ENCODE measurements at regions not wholly inside any gene's neighbourhood (a gene's known extent, or its start where the extent isn't known, plus 50 kb on each side); places are given as distances from the start of the nearest gene placed in this dataset.

- 80% methylated on average over 4 of the region's 4 CpGs for WGBS (ENCODE audit: insufficient coverage)
- Histone ChIP-seq H3K27ac (ENCODE audit: low read depth in 1 of 2, low read length in 2 of 2) (no peak overlapping the region), H4K20me1 (ENCODE audit: insufficient read depth, low read length) (no peaks in the 10 kb centered on the region), H3K4me3 (replicated peaks in 1 of 3; ENCODE audit: low read depth in 2 of 3, low read length in 3 of 3) (no peak overlapping the region), H3K79me2 (ENCODE audit: insufficient read depth, low read length) (no peaks in the 10 kb centered on the region), H3K4me1 (ENCODE audit: control insufficient read depth in 1 of 2, insufficient read depth in 2 of 2, low read length in 2 of 2) (no peaks in the 10 kb centered on the region), H3K4me2 (replicated peaks; ENCODE audit: extremely low read depth, low read length, poor library complexity, severe bottlenecking) (no peak overlapping the region), H2AFZ (ENCODE audit: insufficient read depth, low read depth, low read length, poor library complexity, severe bottlenecking) (no peak overlapping the region), H3K9ac (ENCODE audit: insufficient read depth, low read length, poor library complexity, severe bottlenecking) (no peak overlapping the region), H3K27me3 (ENCODE audit: control insufficient read depth in 2 of 2, insufficient read depth in 2 of 2, low read length in 2 of 2) (no peaks in the 10 kb centered on the region), H3K36me3 (replicated peaks in 1 of 2; ENCODE audit: control insufficient read depth in 1 of 2, insufficient read depth in 2 of 2, low read length in 2 of 2) (no peaks in the 10 kb centered on the region), H3K9me3 (replicated peaks in 1 of 2; ENCODE audit: control insufficient read depth in 1 of 2, insufficient read depth in 1 of 2, low read length in 2 of 2) (no peaks in the 10 kb centered on the region)
- intact Hi-C loops (cut with micrococcal nuclease): no loop called here
- H3K27me3 Mint-ChIP-seq (ENCODE audit: low read depth in 3 of 3): peaks cover 0 to 2% (median 0%) of the 10 kb centered on the region in 3 donors
- peaks cover 3% of the 10 kb centered on the region for H3K4me1 Mint-ChIP-seq
- DNase-seq: no peak
- no peaks in the 10 kb centered on the region for H3K36me3 Mint-ChIP-seq
- H3K9me3 Mint-ChIP-seq: no peaks in the 10 kb centered on the region
- no peak overlapping the region for H3K27ac Mint-ChIP-seq
- no peak for TF ChIP-seq CTCF (IDR thresholded peaks at IDR 0.05)
- no peak overlapping the region for H3K4me3 Mint-ChIP-seq
Measured at GRCh38 chr5:123810253-123810652, 298.3 kb downstream of the CSNK1G3 start.

GRCh38 chr5:123809594-123810221, 297.7 kb downstream of the CSNK1G3 start:
- H3K9me3 Mint-ChIP-seq: no peaks in the 10 kb centered on the region
- H4K20me1 ChIP-seq (ENCODE audit: insufficient read depth, low read length): no peaks in the 10 kb centered on the region
- H3K27ac ChIP-seq (ENCODE audit: low read depth in 1 of 2, low read length in 2 of 2): no peak overlapping the region
- intact Hi-C loops (cut with micrococcal nuclease): no loop called here
- no CpG with 5 or more reads among the region's 7 CpGs for WGBS (ENCODE audit: insufficient coverage)
- no peaks in the 10 kb centered on the region for H3K4me1 ChIP-seq (ENCODE audit: control insufficient read depth in 1 of 2, insufficient read depth in 2 of 2, low read length in 2 of 2)
- no peak overlapping the region for H3K9ac ChIP-seq (ENCODE audit: insufficient read depth, low read length, poor library complexity, severe bottlenecking)
- no peaks in the 10 kb centered on the region for H3K9me3 ChIP-seq (replicated peaks in 1 of 2; ENCODE audit: control insufficient read depth in 1 of 2, insufficient read depth in 1 of 2, low read length in 2 of 2)
- no peaks in the 10 kb centered on the region for H3K36me3 ChIP-seq (replicated peaks in 1 of 2; ENCODE audit: control insufficient read depth in 1 of 2, insufficient read depth in 2 of 2, low read length in 2 of 2)
- no peak overlapping the region for H3K27ac Mint-ChIP-seq
- no peak for DNase-seq
- H3K4me2 ChIP-seq (replicated peaks; ENCODE audit: extremely low read depth, low read length, poor library complexity, severe bottlenecking): no peak overlapping the region
- no peak overlapping the region for H2AFZ ChIP-seq (ENCODE audit: insufficient read depth, low read depth, low read length, poor library complexity, severe bottlenecking)
- H3K36me3 Mint-ChIP-seq: no peaks in the 10 kb centered on the region
- no peak overlapping the region for H3K4me3 ChIP-seq (replicated peaks in 1 of 3; ENCODE audit: low read depth in 2 of 3, low read length in 3 of 3)
- H3K79me2 ChIP-seq (ENCODE audit: insufficient read depth, low read length): no peaks in the 10 kb centered on the region
- H3K27me3 ChIP-seq (ENCODE audit: control insufficient read depth in 2 of 2, insufficient read depth in 2 of 2, low read length in 2 of 2): no peaks in the 10 kb centered on the region
- H3K4me1 Mint-ChIP-seq: peaks cover 3% of the 10 kb centered on the region
- TF ChIP-seq CTCF (IDR thresholded peaks at IDR 0.05): no peak
- H3K4me3 Mint-ChIP-seq: no peak overlapping the region
- H3K27me3 Mint-ChIP-seq (ENCODE audit: low read depth in 3 of 3): peaks cover 0 to 2% (median 0%) of the 10 kb centered on the region in 3 donors

Data from CD14-positive monocyte (primary cell).